ENCODE measurements at regions not wholly inside any gene's neighbourhood (a gene's known extent, or its start where the extent isn't known, plus 50 kb on each side); places are given as distances from the start of the nearest gene placed in this dataset.

GRCh38 chr11:42249956-42250355 is 790.5 kb upstream of the LRRC4C start:
- TF ChIP-seq CTCF (IDR thresholded peaks at IDR 0.05) (no peak), POLR2A (IDR thresholded peaks at IDR 0.05) (no peak)
